Muscle of leg (tissue), 3 donors: ENCODE measurements at regions not wholly inside any gene's neighbourhood (a gene's known extent, or its start where the extent isn't known, plus 50 kb on each side); places are given as distances from the start of the nearest gene placed in this dataset.

Experiments used
- DNase-seq: peaks from one replicate; pipeline ENCODE4 v3.0.0; 2013
- H3K27ac ChIP-seq: one replicate; pipeline ENCODE4 v1.5.1; 2013; ENCODE audit warnings: mild to moderate bottlenecking, low read length, control low read depth
- H3K27me3 ChIP-seq: one replicate; pipeline ENCODE4 v1.6.1; 2013; ENCODE audit warnings: low read length; ENCODE audit not compliant: control insufficient read depth, insufficient read depth
- H3K36me3 ChIP-seq: one replicate; pipeline ENCODE4 v1.6.1; 2013; ENCODE audit warnings: low read length; ENCODE audit not compliant: control insufficient read depth, insufficient read depth
- H3K4me1 ChIP-seq: one replicate; pipeline ENCODE4 v1.6.1; 2013; ENCODE audit warnings: low read length; ENCODE audit not compliant: control insufficient read depth, insufficient read depth
- H3K4me3 ChIP-seq: one replicate; pipeline ENCODE4 v1.5.1; 2013; ENCODE audit warnings: low read length, control low read depth
- H3K9me3 ChIP-seq: replicated peaks from 2 replicates; pipeline ENCODE4 v1.6.1; 2013; ENCODE audit warnings: low read depth, low read length; ENCODE audit not compliant: control insufficient read depth
- WGBS: methylation state at CpG from one replicate; pipeline ENCODE4 v1.1.5; 2013; ENCODE audit warnings: missing lambda C conversion rate; ENCODE audit not compliant: insufficient coverage; 5-methylcytosine and 5-hydroxymethylcytosine counted together

DNA sequence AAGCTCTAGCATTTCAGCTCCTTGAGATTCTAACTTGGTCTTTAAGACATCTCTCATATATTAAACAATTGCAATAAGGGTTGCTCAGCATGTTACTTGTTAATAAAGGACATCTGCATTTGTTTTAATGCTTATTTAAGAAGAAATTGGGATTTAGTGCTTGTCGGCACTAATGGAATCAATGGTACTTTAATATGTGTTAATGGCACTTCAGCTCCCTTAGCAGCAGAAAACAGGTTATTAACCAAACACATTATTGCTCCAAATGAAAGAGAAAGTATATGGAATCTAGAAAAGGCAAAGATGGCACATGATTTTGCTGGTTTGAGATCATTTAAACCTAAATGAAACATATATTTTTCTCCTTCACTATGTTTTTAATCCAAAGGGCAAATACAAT lies 137.3 kb upstream of the GOLIM4 start:
- H3K4me3 ChIP-seq, result no peak overlapping the region
- no peaks in the 10 kb centered on the region for H3K36me3 ChIP-seq
- H3K9me3 ChIP-seq, result no peaks in the 10 kb centered on the region
- DNase-seq, result no peak
- no peaks in the 10 kb centered on the region for H3K27me3 ChIP-seq
- H3K4me1 ChIP-seq, result no peaks in the 10 kb centered on the region
- no peak overlapping the region for H3K27ac ChIP-seq
- no CpG with 5 or more reads among the region's 1 CpG for WGBS

- H3K4me3 ChIP-seq, result no peak overlapping the region
- H3K27me3 ChIP-seq, result no peaks in the 10 kb centered on the region
- H3K9me3 ChIP-seq, result no peaks in the 10 kb centered on the region
- DNase-seq, result no peak
- no peaks in the 10 kb centered on the region for H3K36me3 ChIP-seq
- no peaks in the 10 kb centered on the region for H3K4me1 ChIP-seq
- 67% methylated on average over 2 of the region's 3 CpGs for WGBS
- H3K27ac ChIP-seq, result no peak overlapping the region
Observed at GRCh38 chr3:168223085-168223484, 127.4 kb upstream of the GOLIM4 start.

- WGBS, result 26% methylated on average over 2 of the region's 2 CpGs
- DNase-seq, result peak; percentile 28
- H3K4me3 ChIP-seq, result no peak overlapping the region
Observed at GRCh38 chr3:168220556-168220955, 124.8 kb upstream of the GOLIM4 start.

GRCh38 chr3:168219530-168219929 lies 123.8 kb upstream of the GOLIM4 start:
- no peak overlapping the region for H3K27ac ChIP-seq
- no peaks in the 10 kb centered on the region for H3K36me3 ChIP-seq
- no peaks in the 10 kb centered on the region for H3K9me3 ChIP-seq
- 88% methylated on average over 1 of the region's 2 CpGs for WGBS
- H3K4me3 ChIP-seq, result no peak overlapping the region
- no peaks in the 10 kb centered on the region for H3K27me3 ChIP-seq
- H3K4me1 ChIP-seq, result no peaks in the 10 kb centered on the region
- DNase-seq, result no peak

More at GRCh38 chr3:168220556-168220955, 124.8 kb upstream of the GOLIM4 start:
- Histone ChIP-seq H3K27me3 (no peaks in the 10 kb centered on the region), H3K36me3 (no peaks in the 10 kb centered on the region), H3K9me3 (no peaks in the 10 kb centered on the region), H3K4me1 (no peaks in the 10 kb centered on the region), H3K27ac (no peak overlapping the region)

- DNase-seq, result no peak
- Histone ChIP-seq H3K4me3 (no peak overlapping the region), H3K9me3 (no peaks in the 10 kb centered on the region), H3K27ac (no peak overlapping the region), H3K4me1 (no peaks in the 10 kb centered on the region), H3K27me3 (no peaks in the 10 kb centered on the region), H3K36me3 (no peaks in the 10 kb centered on the region)
- whole genome bisulfite sequencing, result no CpG with 5 or more reads among the region's 2 CpGs
Observed at GRCh38 chr3:168218600-168218999, 122.9 kb upstream of the GOLIM4 start.

- peak; percentile 8 for DNase-seq
- WGBS, result no CpG with 5 or more reads among the region's 3 CpGs
- H3K4me3 ChIP-seq, result no peak overlapping the region
- no peaks in the 10 kb centered on the region for H3K27me3 ChIP-seq
- no peak overlapping the region for H3K27ac ChIP-seq
- no peaks in the 10 kb centered on the region for H3K36me3 ChIP-seq
- no peaks in the 10 kb centered on the region for H3K4me1 ChIP-seq
- H3K9me3 ChIP-seq, result no peaks in the 10 kb centered on the region
Observed at GRCh38 chr3:168216851-168217250, 121.1 kb upstream of the GOLIM4 start.

- Histone ChIP-seq H3K27ac (no peak overlapping the region), H3K27me3 (no peaks in the 10 kb centered on the region), H3K36me3 (no peaks in the 10 kb centered on the region), H3K4me3 (no peak overlapping the region), H3K4me1 (no peaks in the 10 kb centered on the region), H3K9me3 (no peaks in the 10 kb centered on the region)
- WGBS, result 72% methylated on average over 2 of the region's 4 CpGs
- no peak for DNase-seq
Observed at GRCh38 chr3:168213920-168214319, 118.2 kb upstream of the GOLIM4 start.

GRCh38 chr3:168212664-168213285 lies 117.1 kb upstream of the GOLIM4 start:
- Histone ChIP-seq H3K27me3 (no peaks in the 10 kb centered on the region), H3K27ac (no peak overlapping the region), H3K4me1 (no peaks in the 10 kb centered on the region), H3K9me3 (no peaks in the 10 kb centered on the region), H3K4me3 (no peak overlapping the region), H3K36me3 (no peaks in the 10 kb centered on the region)
- DNase-seq, result peak; percentile 43
- WGBS, result no CpG with 5 or more reads among the region's 3 CpGs

GRCh38 chr3:168205451-168205850 lies 109.7 kb upstream of the GOLIM4 start:
- H3K36me3 ChIP-seq, result no peaks in the 10 kb centered on the region
- H3K4me1 ChIP-seq, result no peaks in the 10 kb centered on the region
- DNase-seq, result no peak
- 100% methylated on average over 1 of the region's 4 CpGs for WGBS
- H3K4me3 ChIP-seq, result no peak overlapping the region
- no peaks in the 10 kb centered on the region for H3K27me3 ChIP-seq
- no peak overlapping the region for H3K27ac ChIP-seq
- H3K9me3 ChIP-seq, result no peaks in the 10 kb centered on the region

DNA sequence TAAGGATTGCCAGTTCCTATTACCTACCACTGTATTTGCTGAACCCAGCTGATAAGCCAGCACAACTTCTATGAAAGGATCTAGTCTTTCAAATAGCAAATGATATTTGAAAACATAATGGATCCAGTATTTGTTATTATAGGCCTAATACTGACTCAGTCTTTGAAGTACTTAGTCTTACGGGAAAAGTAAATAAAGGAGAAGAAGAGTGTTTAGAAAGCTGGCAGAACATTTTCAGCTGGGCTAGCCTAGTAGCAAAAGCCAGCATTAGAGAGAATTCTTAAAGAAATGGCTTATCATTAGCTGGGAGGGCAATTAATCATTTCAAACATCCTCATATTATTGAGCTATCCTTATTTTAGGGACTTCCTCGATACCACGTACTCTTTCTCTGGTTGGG lies 101.4 kb upstream of the GOLIM4 start:
- no peak overlapping the region for H3K4me3 ChIP-seq
- no peak for DNase-seq
- H3K4me1 ChIP-seq, result no peaks in the 10 kb centered on the region
- H3K27ac ChIP-seq, result no peak overlapping the region
- H3K9me3 ChIP-seq, result no peaks in the 10 kb centered on the region
- WGBS, result no CpG with 5 or more reads among the region's 3 CpGs
- H3K36me3 ChIP-seq, result no peaks in the 10 kb centered on the region
- no peaks in the 10 kb centered on the region for H3K27me3 ChIP-seq

DNA sequence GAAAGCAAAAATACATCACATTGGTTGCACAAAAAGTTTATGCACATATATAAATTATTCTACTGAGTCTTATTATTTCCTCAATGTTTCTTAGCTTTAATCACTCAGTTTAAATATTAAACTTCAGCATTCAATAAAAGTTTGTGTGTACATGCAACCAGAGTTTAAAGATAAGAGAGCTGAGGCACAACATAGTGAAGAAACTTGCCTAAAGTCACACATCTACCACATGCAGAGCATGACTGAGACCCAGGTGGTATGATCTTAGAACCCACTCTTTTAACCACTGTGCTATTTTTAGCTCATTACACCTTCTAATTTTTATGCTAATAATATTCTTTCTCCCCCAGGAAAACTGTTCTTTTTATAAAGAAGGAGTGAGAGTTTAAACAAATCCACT lies 96.1 kb upstream of the GOLIM4 start:
- H3K4me3 ChIP-seq, result no peak overlapping the region
- no peaks in the 10 kb centered on the region for H3K4me1 ChIP-seq
- no peak overlapping the region for H3K27ac ChIP-seq
- no peaks in the 10 kb centered on the region for H3K9me3 ChIP-seq
- no peaks in the 10 kb centered on the region for H3K36me3 ChIP-seq
- H3K27me3 ChIP-seq, result no peaks in the 10 kb centered on the region
- no peak for DNase-seq
